Glomerular endothelial cell (primary cell): ENCODE measurements at regions not wholly inside any gene's neighbourhood (a gene's known extent, or its start where the extent isn't known, plus 50 kb on each side); places are given as distances from the start of the nearest gene placed in this dataset.

Source experiments
- DNase-seq: peaks from one replicate; pipeline ENCODE4 v3.0.0-alpha.2; 2011; ENCODE audit warnings: low read depth, low spot score; ENCODE audit errors: extremely low read depth

DNA sequence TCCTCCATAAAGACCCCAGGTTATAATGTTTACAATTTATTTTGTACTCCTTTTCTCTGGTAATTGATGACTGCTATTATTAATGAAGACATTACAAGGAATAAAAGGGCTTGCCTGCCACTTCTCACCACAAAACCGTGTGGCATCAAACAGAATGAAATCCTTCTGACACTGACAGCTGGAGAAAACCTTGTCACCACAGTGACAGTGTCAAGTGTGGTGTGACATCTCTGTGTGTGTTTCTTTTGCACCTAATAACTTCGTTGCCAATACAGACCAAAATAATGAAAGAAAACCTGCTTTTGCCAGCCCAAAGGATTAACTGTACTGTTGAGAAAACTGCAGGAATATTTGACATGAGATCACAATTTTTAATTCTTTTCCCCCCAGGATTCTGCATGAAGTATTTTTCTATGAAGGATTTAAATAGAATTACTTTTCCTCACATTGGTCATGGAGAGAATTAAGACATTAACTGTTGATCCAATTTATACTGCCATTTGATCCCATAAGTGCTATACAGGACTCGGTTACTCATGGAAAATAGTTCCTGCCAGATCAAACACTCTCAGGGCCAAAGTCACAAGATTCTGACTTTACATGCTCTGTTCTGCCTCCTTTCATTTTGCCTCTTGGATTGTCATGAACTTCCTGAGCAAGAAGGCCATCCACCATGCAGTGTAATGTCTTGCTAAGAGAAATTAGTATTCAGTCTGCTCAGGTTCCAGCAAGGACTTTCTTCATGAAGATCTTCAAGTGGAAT, 60.4 kb upstream of the IFNG-AS1 start:
- DNase-seq: no peak

DNA sequence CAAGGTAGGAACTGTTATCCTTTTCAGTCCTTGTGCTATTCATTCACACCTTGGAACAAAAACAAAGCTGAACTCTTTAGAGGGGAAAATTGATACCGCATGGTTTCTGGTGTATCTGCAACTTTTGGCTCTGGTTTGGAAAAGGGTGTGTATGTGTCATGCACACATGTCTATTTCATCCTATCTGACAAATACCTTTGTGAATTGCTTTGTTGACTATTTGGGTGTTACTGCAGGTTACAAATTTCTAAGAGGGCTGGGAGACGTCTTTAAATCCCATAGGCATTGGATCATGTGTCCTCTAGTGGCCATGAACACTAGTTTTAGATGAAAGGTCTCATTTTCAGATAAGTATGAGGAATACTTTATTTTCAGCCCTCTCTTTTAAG, 59.9 kb upstream of the IFNG-AS1 start:
- DNase-seq: no peak

DNA sequence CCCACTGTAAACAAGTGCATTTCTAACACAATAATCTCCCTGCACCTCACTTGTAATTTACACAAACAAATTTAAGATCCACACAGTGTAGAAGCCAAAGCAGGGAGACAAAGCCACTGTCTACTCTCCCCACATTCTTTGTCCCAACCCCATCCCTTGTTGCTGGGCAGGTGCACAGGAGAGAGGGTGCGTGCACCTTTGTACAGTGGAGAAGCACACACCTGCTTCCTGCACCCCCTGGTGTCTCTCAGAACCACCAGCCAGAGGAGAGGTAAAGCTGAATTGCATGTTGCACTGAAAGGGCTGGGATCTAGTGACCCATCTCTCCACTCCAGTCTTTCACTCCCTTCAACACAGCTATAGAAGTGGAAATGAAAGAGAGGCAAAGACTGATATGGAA, 51.4 kb upstream of the IFNG-AS1 start:
- DNase-seq: no peak
